Activated CD4-positive, alpha-beta memory T cell treated with anti-CD3 and anti-CD28 coated beads for 36 hours (primary cell): ENCODE measurements at regions not wholly inside any gene's neighbourhood (a gene's known extent, or its start where the extent isn't known, plus 50 kb on each side); places are given as distances from the start of the nearest gene placed in this dataset.

Source experiments
- CTCF ChIA-PET: fragments of 350-600 bp; sonication (Branson Sonifier 250); formaldehyde crosslinking; loops from one replicate; lab custom pipeline; 2021; ENCODE audit warnings: antibody characterized with exemption, inconsistent platforms; lab: Charles Lee
- POLR2A ChIA-PET: fragments of 350-600 bp; sonication (Branson Sonifier 250); formaldehyde crosslinking; loops from one replicate; lab custom pipeline; 2021; ENCODE audit warnings: antibody characterized with exemption; lab: Charles Lee
- DNase-seq: peaks from one replicate; pipeline ENCODE4 v3.0.0-alpha.2; 2020
- H3K27ac Mint-ChIP-seq: one replicate; pipeline ENCODE4 v1.8.0; 2021; ENCODE audit warnings: mixed read lengths
- H3K27me3 Mint-ChIP-seq: one replicate; pipeline ENCODE4 v1.8.0; 2021; ENCODE audit warnings: mixed read lengths
- H3K36me3 Mint-ChIP-seq: one replicate; pipeline ENCODE4 v1.8.0; 2021; ENCODE audit warnings: mixed read lengths
- H3K4me1 Mint-ChIP-seq: one replicate; pipeline ENCODE4 v1.8.0; 2021; ENCODE audit warnings: low read depth, mixed read lengths
- H3K4me3 Mint-ChIP-seq: one replicate; pipeline ENCODE4 v1.8.0; 2021; ENCODE audit warnings: mild to moderate bottlenecking, mixed read lengths
- H3K9me3 Mint-ChIP-seq: one replicate; pipeline ENCODE4 v1.8.0; 2021; ENCODE audit warnings: mixed read lengths
- intact Hi-C: fragments of 100-400 bp; cut with micrococcal nuclease; formaldehyde crosslinking; loops from one replicate; pipeline ENCODE4 v1.15.1; 2023

DNA sequence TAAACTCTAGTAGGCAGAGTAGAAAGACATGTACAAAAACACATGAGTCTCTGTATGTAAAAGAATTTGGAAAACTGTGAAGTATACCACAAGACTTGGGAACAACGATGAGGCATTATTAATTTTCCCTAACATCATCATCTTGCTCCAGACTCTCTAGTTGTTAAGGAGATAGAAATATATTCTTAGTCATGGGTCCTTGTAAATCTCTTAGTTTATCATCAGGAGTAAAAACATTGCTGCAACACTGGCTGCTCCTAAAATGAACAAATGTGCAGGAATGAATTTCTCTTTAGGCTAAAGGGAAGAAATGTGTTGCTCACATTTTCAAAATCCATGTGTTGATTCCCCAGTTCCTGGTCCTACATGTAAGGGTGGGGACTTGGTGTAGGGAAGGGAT is 384.6 kb downstream of the STIM2 start:
- H3K9me3 Mint-ChIP-seq, result peaks cover 3% of the 10 kb centered on the region
- H3K36me3 Mint-ChIP-seq, result no peaks in the 10 kb centered on the region
- no peak overlapping the region for H3K4me3 Mint-ChIP-seq
- ChIA-PET POLR2A (no interaction called here), CTCF (no interaction called here)
- no peak for DNase-seq
- no peak overlapping the region for H3K27ac Mint-ChIP-seq
- no peaks in the 10 kb centered on the region for H3K4me1 Mint-ChIP-seq
- intact Hi-C loops, result no loop called here
- no peaks in the 10 kb centered on the region for H3K27me3 Mint-ChIP-seq

DNA sequence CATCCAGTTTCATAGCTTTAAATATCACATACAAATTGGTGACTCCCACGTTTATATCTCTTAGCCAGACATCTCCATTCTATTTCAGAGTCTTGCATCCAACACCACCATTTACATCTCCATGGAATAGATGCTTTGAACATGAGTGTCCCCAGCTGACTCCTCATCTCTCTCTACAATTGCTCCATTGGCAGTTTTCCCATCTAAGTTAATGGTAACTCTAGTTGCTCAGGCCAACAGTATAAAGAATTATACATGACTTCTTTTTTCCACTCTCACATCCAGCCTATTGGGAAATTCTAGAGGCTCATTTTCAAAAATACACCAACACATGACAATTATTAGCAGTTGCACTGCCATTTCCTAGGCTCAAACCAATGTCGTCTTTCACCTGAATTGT is 388.2 kb downstream of the STIM2 start:
- CTCF ChIA-PET, result no interaction called here
- Mint-ChIP-seq H3K27me3 (no peaks in the 10 kb centered on the region), H3K4me1 (no peaks in the 10 kb centered on the region), H3K36me3 (no peaks in the 10 kb centered on the region), H3K9me3 (peaks cover 4% of the 10 kb centered on the region), H3K4me3 (no peak overlapping the region), H3K27ac (no peak overlapping the region)
- intact Hi-C loops, result no loop called here
- DNase-seq, result no peak
- POLR2A ChIA-PET, result no interaction called here

DNA sequence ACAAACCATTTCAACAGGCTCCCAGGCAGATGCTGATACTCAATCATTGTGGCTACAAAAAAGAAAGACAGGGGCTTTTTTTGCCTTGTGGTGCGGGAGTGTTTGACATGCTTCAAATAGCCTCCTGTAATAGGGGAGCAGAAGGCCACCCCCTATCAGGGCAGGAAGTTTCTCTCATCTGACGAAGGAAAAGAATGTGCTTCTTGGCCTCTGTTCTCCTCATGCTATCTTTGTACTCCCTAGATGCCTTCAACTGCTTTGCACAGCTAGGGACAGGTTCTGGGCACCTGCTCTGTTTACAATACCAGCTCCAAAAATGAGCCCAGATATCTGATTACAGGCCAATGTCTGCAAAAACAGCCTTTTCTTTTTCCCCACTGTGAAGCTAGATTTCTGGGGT is 391.1 kb downstream of the STIM2 start:
- no peaks in the 10 kb centered on the region for H3K4me1 Mint-ChIP-seq
- no peak overlapping the region for H3K4me3 Mint-ChIP-seq
- no peak for DNase-seq
- no peaks in the 10 kb centered on the region for H3K27me3 Mint-ChIP-seq
- no peak overlapping the region for H3K27ac Mint-ChIP-seq
- H3K36me3 Mint-ChIP-seq, result no peaks in the 10 kb centered on the region
- ChIA-PET CTCF (no interaction called here), POLR2A (no interaction called here)
- H3K9me3 Mint-ChIP-seq, result peaks cover 4% of the 10 kb centered on the region
- intact Hi-C loops, result no loop called here

DNA sequence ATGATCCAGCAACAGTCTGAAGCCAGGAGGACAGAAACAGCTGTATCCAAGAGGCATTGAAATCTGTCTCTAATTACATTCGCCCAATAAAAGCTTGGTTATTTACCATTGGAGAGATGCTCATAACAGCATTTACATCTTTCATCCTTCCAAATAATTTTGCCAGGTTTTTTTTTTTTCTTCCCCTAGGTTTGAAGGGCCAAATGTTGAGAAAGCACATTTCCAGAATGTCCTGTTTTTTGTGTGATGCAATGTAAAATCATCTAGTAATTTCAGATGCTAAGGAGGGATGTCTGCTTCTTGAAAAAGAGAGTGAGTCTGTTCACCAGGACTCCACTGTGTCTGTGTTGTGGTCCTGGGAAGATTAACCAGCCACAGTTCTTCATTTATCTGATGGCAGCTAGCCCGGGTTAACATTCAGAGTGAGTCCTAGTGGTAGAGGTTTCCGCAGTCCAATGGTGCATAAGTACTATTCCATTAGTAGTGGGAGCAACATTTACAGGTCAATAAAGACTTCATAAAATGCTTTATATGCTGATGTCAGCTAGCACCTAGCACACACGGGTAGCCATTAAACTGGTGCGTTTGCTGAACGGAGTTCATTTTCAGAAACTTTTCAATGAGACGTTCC is 406.8 kb downstream of the STIM2 start:
- CTCF ChIA-PET, result no interaction called here
- intact Hi-C loops, result no loop called here
- H3K9me3 Mint-ChIP-seq, result no peaks in the 10 kb centered on the region
- H3K27me3 Mint-ChIP-seq, result no peaks in the 10 kb centered on the region
- no peaks in the 10 kb centered on the region for H3K4me1 Mint-ChIP-seq
- POLR2A ChIA-PET, result no interaction called here
- H3K27ac Mint-ChIP-seq, result no peak overlapping the region
- DNase-seq, result no peak
- H3K4me3 Mint-ChIP-seq, result no peak overlapping the region
- H3K36me3 Mint-ChIP-seq, result no peaks in the 10 kb centered on the region

DNA sequence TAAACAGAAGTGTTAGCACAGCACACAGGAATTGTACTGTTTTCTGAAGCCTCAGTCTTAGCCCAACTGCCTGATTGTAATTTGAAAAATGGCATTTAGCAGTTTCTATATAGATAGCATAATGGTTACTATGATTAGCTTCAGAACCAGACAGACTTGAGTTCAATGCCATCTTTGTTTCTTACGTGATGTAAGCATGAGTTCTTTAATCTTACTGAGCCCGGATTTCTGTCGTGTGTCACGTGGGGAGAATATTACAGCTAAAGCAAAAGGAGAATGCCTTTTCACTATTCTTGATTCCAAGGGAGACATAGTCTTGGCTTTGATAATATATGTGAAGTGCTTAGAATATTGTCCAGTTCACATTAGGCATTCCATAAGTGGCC is 407.3 kb downstream of the STIM2 start:
- no peaks in the 10 kb centered on the region for H3K9me3 Mint-ChIP-seq
- no peak overlapping the region for H3K27ac Mint-ChIP-seq
- H3K4me3 Mint-ChIP-seq, result no peak overlapping the region
- POLR2A ChIA-PET, result no interaction called here
- no peaks in the 10 kb centered on the region for H3K27me3 Mint-ChIP-seq
- DNase-seq, result no peak
- no peaks in the 10 kb centered on the region for H3K36me3 Mint-ChIP-seq
- CTCF ChIA-PET, result no interaction called here
- intact Hi-C loops, result no loop called here
- no peaks in the 10 kb centered on the region for H3K4me1 Mint-ChIP-seq

DNA sequence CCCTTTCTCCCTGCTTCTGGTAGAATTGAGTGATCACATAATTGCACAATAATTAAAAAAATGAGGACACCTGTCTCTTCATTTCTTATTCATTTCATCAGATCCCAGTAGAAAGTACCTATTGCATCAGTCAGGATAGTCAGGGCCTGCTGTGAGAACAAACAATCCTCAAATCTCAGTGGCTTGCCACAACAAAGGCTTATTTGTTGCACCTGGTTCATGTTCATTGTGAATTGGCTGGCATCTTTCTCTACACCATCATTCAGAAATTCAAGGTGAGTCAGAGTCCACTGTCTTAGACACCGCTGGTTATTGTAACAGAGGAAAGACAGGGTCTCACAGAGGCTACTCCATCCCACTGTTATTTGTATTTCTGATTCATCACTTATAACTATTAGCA is 409.8 kb downstream of the STIM2 start:
- intact Hi-C loops, result no loop called here
- no peak overlapping the region for H3K27ac Mint-ChIP-seq
- DNase-seq, result no peak
- POLR2A ChIA-PET, result no interaction called here
- H3K36me3 Mint-ChIP-seq, result no peaks in the 10 kb centered on the region
- no peaks in the 10 kb centered on the region for H3K4me1 Mint-ChIP-seq
- CTCF ChIA-PET, result no interaction called here
- no peak overlapping the region for H3K4me3 Mint-ChIP-seq
- no peaks in the 10 kb centered on the region for H3K27me3 Mint-ChIP-seq
- H3K9me3 Mint-ChIP-seq, result no peaks in the 10 kb centered on the region

DNA sequence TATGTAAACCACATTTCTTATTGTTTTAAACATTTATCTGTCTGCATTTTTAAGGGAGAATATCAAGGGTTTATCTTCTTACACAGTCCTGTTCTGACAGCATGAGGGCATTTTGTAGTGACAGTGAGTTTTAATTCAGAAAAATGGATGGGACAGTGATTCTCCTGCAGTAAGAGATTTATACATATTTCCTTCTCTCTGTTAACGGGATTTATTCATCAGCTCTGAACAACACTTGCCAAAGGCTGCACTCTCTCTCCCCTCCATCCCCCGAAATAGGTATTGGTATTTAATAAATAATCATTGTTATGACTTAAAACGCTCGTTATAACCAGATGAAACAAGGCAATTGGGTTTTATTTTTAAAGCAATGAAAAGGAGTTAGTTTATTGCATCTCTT is 410.9 kb downstream of the STIM2 start:
- DNase-seq, result no peak
- intact Hi-C loops, result no loop called here
- H3K36me3 Mint-ChIP-seq, result no peaks in the 10 kb centered on the region
- H3K4me3 Mint-ChIP-seq, result no peak overlapping the region
- no peaks in the 10 kb centered on the region for H3K27me3 Mint-ChIP-seq
- H3K4me1 Mint-ChIP-seq, result no peaks in the 10 kb centered on the region
- ChIA-PET POLR2A (no interaction called here), CTCF (no interaction called here)
- no peak overlapping the region for H3K27ac Mint-ChIP-seq
- H3K9me3 Mint-ChIP-seq, result no peaks in the 10 kb centered on the region

DNA sequence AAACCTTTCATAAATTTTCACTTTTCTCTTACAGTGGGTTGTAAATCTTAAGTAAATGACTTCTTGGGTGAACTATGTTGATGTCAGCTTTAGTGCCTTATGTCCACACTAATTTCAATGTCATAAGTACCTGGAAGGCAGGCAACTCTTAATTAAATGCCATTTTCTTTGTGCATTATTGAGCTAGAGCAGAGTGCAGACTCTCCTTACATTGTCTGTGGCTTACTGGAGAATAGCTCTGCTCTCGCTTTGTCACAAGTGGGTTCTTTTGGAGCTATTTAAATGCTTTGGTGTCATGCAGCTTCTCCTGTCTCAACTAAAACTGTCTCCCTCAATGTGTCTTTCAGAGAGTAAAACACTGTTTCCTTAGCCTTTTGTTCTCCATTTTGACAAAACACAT is 411.6 kb downstream of the STIM2 start:
- DNase-seq, result no peak
- H3K4me1 Mint-ChIP-seq, result no peaks in the 10 kb centered on the region
- H3K27ac Mint-ChIP-seq, result no peak overlapping the region
- ChIA-PET POLR2A (no interaction called here), CTCF (no interaction called here)
- H3K9me3 Mint-ChIP-seq, result no peaks in the 10 kb centered on the region
- intact Hi-C loops, result no loop called here
- H3K36me3 Mint-ChIP-seq, result no peaks in the 10 kb centered on the region
- H3K4me3 Mint-ChIP-seq, result no peak overlapping the region
- H3K27me3 Mint-ChIP-seq, result no peaks in the 10 kb centered on the region

DNA sequence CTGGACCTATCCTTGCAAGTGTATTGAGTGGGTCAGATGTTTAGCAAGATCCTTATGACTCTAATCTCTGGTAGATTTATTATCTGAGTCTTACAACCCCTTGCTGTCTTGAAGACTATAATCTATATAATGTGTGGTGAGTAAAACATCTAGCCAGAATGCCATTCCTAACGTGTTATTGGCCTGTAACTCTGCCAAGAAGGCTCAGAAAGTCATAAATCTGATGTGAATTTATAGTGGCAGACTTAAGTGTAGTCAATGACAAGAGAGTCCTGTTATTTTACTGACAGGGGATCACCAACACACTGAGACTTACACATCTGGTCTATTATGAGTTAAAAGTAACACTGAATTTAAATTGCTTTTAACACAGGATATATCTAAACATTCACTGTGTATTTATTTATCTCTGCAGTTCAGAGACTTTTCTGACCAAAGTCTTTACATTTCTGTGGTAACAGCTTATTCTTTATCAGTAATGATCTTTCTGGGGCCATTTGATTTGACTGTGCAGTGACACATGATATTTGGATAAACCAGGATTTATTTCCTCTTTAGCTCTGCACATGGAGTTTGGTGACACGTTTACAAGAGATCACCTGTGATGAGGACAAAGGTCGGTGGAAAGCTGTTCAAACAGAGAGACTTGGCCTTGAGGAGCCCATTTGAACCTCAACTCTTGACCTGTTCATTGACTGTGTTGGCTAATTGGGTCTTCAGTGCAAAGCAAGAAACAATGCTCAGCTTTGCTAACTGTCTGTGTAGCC is 415.8 kb downstream of the STIM2 start:
- no peak for DNase-seq
- Mint-ChIP-seq H3K9me3 (no peaks in the 10 kb centered on the region), H3K36me3 (no peaks in the 10 kb centered on the region), H3K27ac (no peak overlapping the region), H3K4me1 (no peaks in the 10 kb centered on the region), H3K27me3 (no peaks in the 10 kb centered on the region), H3K4me3 (no peak overlapping the region)
- intact Hi-C loops, result no loop called here
- CTCF ChIA-PET, result no interaction called here
- POLR2A ChIA-PET, result no interaction called here

DNA sequence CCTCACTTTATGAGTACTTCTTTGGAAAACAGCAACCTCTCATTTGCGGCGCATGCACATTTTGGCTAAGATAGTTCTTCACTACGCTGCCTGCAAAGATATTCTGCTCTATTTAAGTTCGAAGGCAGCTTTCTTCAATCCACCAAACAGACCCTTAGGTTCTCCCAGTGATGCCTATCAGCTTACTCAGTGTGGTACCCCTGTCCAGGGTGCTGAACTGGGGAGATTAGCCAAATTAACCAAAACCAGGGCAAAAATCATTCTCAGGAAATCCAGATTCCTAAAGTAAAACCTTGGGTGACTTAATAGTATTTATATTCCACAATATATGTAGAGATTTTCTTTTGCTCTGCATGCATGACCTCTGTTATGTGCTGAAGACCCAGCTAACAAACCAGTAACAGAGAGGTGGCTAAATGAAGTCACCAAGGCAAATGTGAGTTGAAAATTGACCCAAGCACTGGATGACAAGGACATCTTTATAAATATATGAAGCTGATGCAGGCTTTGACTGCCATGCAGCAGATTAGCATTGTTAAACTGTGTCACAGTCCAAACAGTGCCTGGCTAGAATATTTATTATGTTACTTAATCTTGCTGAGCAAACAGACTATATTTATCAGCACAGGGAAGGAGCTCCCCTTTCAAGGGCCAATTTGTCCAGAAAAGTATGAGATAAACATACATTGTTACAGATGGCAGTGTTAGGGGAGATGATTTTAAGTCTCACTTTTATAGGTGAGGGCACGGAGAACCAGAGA is 418.2 kb downstream of the STIM2 start:
- no peaks in the 10 kb centered on the region for H3K27me3 Mint-ChIP-seq
- ChIA-PET POLR2A (no interaction called here), CTCF (no interaction called here)
- no peaks in the 10 kb centered on the region for H3K9me3 Mint-ChIP-seq
- H3K27ac Mint-ChIP-seq, result no peak overlapping the region
- no peaks in the 10 kb centered on the region for H3K4me1 Mint-ChIP-seq
- intact Hi-C loops, result no loop called here
- no peak for DNase-seq
- no peak overlapping the region for H3K4me3 Mint-ChIP-seq
- no peaks in the 10 kb centered on the region for H3K36me3 Mint-ChIP-seq

DNA sequence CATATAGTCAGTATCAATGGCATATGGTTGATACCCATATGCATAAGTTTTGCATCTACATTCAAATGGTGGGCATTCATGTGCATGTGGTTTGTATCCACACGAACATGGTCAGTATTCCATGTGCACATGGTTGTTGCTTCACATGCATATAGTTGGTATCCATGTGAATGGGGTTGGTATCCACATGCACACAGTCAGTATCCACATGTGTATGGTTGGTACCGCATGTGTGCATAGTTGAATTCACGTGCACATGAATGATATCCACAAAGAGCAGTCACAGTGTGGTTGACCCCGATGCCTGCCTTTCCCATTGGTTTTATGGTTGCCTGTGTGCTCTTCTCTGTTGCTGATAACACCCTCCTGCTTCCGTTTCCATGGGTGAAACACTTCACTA is 427.9 kb downstream of the STIM2 start:
- ChIA-PET POLR2A (no interaction called here), CTCF (no interaction called here)
- intact Hi-C loops, result no loop called here
- DNase-seq, result no peak
- Mint-ChIP-seq H3K36me3 (no peaks in the 10 kb centered on the region), H3K4me3 (no peak overlapping the region), H3K9me3 (no peaks in the 10 kb centered on the region), H3K27me3 (no peaks in the 10 kb centered on the region), H3K4me1 (no peaks in the 10 kb centered on the region), H3K27ac (no peak overlapping the region)

DNA sequence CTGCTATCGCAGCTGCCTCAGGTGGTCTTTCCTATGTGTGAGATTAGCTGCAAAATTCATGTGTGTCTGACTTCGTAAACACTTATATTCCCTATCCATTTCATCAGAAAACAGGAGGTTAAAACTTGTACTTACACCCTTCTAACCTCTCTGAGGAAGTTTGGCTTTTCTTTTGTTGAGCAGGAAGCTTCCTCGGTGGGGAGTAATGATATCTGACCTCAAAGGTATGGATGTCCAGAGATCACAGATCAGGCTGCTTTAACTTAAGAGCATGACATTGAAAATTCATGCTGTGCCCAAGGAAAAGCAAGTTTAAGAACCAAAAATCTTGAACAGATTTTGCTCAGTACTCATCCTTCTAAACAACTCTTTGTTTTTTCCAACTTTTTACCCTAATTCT is 429.1 kb downstream of the STIM2 start:
- Mint-ChIP-seq H3K4me3 (no peak overlapping the region), H3K36me3 (no peaks in the 10 kb centered on the region), H3K4me1 (no peaks in the 10 kb centered on the region), H3K27ac (no peak overlapping the region), H3K27me3 (no peaks in the 10 kb centered on the region), H3K9me3 (no peaks in the 10 kb centered on the region)
- ChIA-PET POLR2A (no interaction called here), CTCF (no interaction called here)
- DNase-seq, result no peak
- intact Hi-C loops, result no loop called here

DNA sequence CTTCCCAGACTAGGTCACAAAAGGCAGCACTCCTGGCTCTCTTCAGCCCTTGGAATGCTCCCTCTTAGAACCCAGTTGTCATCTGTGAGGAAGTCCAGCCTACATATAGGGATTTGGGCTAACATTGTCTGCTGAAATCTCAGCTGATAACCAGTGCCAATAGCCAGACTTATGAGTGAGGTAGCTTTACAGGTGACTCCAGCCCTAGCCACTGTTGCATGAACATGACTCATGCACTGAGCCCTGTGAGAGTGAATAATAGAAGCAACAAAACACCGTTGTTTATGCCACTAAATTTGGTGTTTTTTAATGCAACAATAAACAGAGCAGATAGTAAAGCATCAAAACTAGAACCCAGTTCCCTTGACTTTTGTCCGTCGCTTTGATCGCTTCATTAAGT is 433.2 kb downstream of the STIM2 start:
- Mint-ChIP-seq H3K9me3 (no peaks in the 10 kb centered on the region), H3K4me1 (no peaks in the 10 kb centered on the region), H3K4me3 (no peak overlapping the region), H3K27me3 (no peaks in the 10 kb centered on the region), H3K36me3 (no peaks in the 10 kb centered on the region), H3K27ac (no peak overlapping the region)
- ChIA-PET CTCF (no interaction called here), POLR2A (no interaction called here)
- intact Hi-C loops, result no loop called here
- DNase-seq, result no peak
